SK-N-MC (cell line): ENCODE measurements at regions not wholly inside any gene's neighbourhood (a gene's known extent, or its start where the extent isn't known, plus 50 kb on each side); places are given as distances from the start of the nearest gene placed in this dataset.

Experiments
- EZH2 ChIP-seq: fragments of 200-600 bp; sonication (generic); IDR thresholded peaks from one replicate; pipeline ENCODE4 v1.6.1; 2017; ENCODE audit warnings: antibody characterized with exemption
- FOXP2 ChIP-seq: optimal IDR thresholded peaks from 2 replicates; pipeline ENCODE3; 2011; ENCODE audit warnings: mild to moderate bottlenecking, moderate library complexity; ENCODE audit not compliant: insufficient read depth; ENCODE audit errors: extremely low read length, control extremely low read depth
- POLR2AphosphoS5 ChIP-seq: IDR thresholded peaks from 2 replicates; pipeline ENCODE4 v1.6.1; 2012; ENCODE audit warnings: mild to moderate bottlenecking, low read depth, low read length, borderline replicate concordance

DNA sequence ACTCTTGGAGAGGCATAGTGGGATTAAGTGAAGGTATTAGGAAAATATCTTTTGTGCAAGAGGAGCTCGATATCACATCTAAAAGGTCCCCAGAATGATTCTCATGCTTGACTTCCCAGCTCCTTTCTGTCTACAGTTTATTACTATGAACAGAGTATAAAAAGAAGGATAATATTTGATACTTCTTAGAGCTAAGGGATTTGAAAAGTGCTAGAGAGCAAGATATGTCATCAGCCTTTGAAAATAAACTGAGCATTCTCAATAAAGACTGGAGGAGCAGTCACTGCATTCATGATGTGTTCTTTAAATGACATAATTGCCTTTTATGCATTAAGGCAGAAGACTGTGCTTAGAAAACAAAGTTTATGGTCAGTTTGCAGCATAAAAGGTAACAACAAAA is 543.2 kb upstream of the NRXN1 start:
- TF ChIP-seq POLR2AphosphoS5 (no peak), EZH2 (no peak), FOXP2 (no peak)
